HG02938 (cell line): ENCODE measurements at regions not wholly inside any gene's neighbourhood (a gene's known extent, or its start where the extent isn't known, plus 50 kb on each side); places are given as distances from the start of the nearest gene placed in this dataset.

Experiments
- ATAC-seq: cut with Tn5 transposase; IDR thresholded peaks from one replicate; pipeline ENCODE4 v1.9.1; 2021; ENCODE audit warnings: mild to moderate bottlenecking, moderate library complexity; ENCODE audit not compliant: unreplicated experiment

- no peak for ATAC-seq
Observed at GRCh38 chr3:99240700-99241099, 339.2 kb upstream of the DCBLD2 start.

DNA sequence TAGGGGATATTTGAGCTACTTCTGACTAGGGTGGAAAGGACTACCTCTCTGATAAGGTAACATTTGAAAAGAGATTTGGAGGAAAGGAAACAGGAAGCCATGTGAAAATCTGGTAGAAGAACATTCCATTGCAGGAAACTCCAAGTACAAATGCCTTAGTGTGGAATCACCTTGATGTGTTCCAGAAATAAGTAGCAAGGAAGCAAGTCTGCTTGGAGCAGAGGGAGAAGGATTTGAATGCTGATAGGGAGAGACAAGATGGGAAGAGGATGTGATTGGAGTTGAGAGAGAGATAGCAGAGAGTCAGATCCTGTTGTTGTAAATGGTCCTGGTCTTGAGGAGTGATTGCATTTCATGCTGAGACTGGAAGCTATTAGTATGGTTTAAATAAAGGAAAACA lies 335.1 kb upstream of the DCBLD2 start:
- no peak for ATAC-seq

DNA sequence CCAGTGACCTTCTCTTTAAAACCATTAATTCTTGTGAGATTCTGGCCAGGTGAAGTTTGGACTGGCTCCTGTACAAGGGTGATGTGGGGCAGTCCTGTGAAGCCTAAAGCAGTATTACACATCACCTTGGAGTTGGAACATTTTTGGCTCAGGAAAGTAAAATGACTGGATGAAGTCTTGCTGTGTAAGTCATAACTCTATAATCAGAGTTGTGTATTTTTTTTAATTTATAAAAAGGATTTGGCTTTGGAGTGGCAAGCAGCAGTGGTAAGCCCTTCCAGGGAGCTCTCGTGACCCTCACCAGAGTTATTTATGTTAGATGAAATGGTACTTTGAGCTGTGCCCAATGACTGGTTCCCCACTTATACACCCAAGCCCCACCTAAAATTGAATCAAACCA lies 331.2 kb upstream of the DCBLD2 start:
- no peak for ATAC-seq

- no peak for ATAC-seq
Observed at GRCh38 chr3:99218468-99218867, 317.0 kb upstream of the DCBLD2 start.

- no peak for ATAC-seq
Observed at GRCh38 chr3:99212969-99213368, 311.5 kb upstream of the DCBLD2 start.

GRCh38 chr3:99211309-99211708 lies 309.8 kb upstream of the DCBLD2 start:
- ATAC-seq, result no peak

GRCh38 chr3:99199021-99199420 lies 297.5 kb upstream of the DCBLD2 start:
- ATAC-seq, result no peak

DNA sequence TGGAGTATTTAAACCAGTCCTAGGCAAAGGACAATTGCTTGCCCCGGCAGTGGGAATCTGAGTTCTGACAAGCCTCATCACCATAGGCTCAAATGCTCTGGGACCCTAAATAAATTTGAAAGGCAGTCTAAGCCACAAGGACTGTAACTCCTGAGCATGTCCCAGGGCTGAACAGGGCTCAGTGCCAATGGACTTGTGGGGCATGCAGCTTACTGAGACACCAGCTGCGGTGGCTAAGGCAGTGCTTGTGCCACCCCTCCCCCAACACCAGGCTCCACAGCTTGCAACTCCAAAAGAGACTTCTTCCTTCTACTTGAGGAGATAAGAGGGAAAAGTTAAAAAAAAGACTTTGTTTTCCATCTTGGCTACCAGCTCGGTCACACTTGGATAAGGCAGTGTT lies 289.7 kb upstream of the DCBLD2 start:
- ATAC-seq, result no peak

DNA sequence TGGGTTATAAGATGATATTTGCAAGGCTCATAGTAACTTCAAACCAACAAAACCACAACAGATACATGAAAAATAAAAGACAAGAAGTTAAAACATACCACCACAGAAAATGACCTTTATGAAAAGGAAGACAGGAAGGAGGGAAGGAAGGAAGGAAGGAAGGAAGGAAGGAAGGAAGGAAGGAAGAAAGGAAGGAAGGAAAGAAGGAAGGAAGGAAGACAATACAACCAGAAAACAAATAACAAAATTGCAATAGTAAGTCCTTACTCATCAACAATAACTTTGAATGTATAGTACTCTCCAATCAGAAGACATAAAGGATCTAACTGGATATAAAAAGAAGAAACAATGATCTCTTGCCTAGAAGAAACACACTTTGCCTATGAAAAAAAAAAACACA lies 287.4 kb upstream of the DCBLD2 start:
- ATAC-seq, result no peak

DNA sequence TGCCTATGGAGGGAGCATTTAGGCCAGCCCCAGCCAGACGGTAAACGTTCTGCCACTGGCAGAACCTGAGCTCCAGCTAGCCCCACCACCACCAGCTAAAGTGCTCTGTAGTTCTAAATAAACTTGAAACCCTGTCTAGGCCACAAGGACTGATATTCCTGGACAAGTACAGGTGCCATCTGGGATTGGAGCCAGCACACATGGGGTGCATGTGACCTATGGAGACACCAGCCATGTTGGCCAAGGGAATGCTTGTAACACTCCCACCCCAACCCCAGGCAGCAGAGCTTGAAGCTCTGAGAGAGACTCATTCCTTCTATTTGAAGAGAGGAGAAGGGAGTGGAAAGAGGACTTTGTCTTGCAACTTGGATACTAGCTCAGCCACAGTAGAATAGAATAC lies 284.5 kb upstream of the DCBLD2 start:
- no peak for ATAC-seq

GRCh38 chr3:99176169-99176964 lies 274.9 kb upstream of the DCBLD2 start:
- no peak for ATAC-seq

GRCh38 chr3:99175276-99175812 lies 273.8 kb upstream of the DCBLD2 start:
- no peak for ATAC-seq

DNA sequence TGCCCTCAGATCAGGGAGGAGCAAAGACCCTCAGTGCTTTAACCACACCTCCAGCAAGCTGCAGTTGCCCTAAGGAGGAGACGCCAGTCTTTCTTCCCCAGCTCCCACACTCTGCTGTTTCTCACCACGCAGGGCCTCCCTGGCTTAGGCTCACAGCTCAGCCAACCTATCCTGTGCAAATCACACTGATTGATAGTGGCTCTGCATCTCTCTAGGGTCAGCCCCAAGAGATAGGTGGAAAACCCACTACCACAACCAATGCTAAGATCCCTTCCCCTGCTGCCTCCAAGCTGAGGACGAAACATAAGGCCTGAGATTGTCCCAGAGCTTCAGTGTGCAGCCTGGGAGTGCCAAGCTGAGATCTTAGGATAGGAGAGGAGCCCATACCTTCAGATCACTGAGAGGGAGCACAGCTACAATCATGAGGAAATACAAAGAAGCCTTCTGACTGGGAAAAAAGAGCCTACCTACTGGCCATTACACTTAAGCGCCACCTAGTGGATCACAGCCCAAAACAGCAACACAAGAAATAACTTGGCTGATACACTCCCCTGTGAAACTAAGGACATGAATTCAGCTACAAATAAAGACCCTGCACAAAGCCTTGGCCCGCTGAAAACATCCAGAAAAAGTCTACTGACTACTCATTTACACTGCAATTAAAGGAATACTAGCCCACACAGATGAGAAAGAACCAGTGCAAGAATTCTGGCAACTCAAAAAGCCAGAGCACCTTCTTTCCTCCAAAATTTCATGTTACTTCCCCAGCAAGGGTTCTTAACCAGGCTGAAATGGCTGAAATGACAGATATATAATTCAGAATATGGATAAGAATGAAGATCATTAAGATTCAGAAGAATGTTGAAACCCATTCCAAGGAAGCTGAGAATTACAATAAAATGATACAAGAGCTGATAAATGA lies 271.5 kb upstream of the DCBLD2 start:
- ATAC-seq, result peak; percentile 70

GRCh38 chr3:99171800-99172199 lies 270.3 kb upstream of the DCBLD2 start:
- no peak for ATAC-seq

GRCh38 chr3:99170867-99171517 lies 269.5 kb upstream of the DCBLD2 start:
- ATAC-seq, result no peak

GRCh38 chr3:99167071-99167470 lies 265.6 kb upstream of the DCBLD2 start:
- ATAC-seq, result no peak

GRCh38 chr3:99163314-99163713 lies 261.8 kb upstream of the DCBLD2 start:
- no peak for ATAC-seq

DNA sequence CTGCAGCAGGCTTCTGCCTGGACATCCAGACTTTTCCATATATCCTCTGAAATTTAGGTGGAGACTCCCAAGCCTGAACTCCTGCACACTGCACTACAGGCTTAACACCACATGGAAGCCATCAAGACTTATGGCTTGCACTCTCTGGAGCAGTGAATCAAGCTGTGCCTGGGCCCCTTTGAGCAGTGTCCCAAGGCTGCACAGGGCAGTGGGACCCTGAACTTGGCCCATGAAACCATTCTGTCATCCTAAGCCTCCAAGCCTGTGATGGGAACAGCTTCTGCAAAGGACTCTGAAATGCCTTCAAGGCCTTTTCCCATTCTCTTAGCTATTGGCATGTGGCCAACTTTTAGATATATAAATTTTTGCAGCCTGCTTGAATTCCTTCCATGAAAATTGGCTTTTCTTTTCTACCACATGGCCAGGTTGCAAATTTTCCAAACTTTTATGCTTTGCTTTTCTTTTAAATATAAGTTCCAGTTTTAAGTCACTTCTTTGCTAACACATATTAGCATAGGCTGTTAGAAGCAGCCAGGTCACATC lies 257.8 kb upstream of the DCBLD2 start:
- ATAC-seq, result no peak

- ATAC-seq, result no peak
Observed at GRCh38 chr3:99145031-99145430, 243.5 kb upstream of the DCBLD2 start.

GRCh38 chr3:99143493-99143892 lies 242.0 kb upstream of the DCBLD2 start:
- no peak for ATAC-seq

DNA sequence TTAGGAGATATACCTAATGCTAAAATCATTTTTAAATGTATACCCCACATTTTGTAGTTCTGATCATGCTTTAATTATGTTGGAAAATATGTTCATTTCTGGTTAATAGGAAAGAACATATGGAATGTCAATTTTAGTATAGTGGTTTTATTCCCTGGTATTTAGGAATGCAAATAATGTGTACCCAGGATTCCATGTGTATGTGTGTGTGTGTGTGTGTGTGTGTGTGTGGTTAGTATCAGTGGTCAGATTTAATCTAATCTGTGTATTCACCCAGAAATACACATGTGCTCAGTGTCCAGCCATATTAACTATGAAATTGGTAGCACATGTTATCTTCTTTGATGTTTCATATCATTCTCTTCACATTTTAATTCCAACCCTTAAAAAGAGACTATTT lies 233.5 kb upstream of the DCBLD2 start:
- no peak for ATAC-seq
